SK-N-SH (cell line): ENCODE measurements at regions not wholly inside any gene's neighbourhood (a gene's known extent, or its start where the extent isn't known, plus 50 kb on each side); places are given as distances from the start of the nearest gene placed in this dataset.
A peak's percentile ranks its signal among the peaks of the same experiment; 100 is the strongest.

Source experiments
- CTCF ChIA-PET: fragments of 300-600, 350-600 bp; formaldehyde crosslinking; extraction: SDS; loops from one replicate; lab custom pipeline; 2021; lab: Yijun Ruan, JAX
- POLR2A ChIA-PET: fragments of 350-600 bp; sonication (Branson Sonifier 250); formaldehyde crosslinking; extraction: SDS; loops from one replicate; lab custom pipeline; 2020; ENCODE audit warnings: antibody characterized with exemption, inconsistent platforms; lab: Yijun Ruan, JAX
- DNase-seq: peaks from one replicate; pipeline ENCODE4 v3.0.0; 2012
- H2AFZ ChIP-seq: fragments of 200-600 bp; sonication (generic); 2 replicates; pipeline ENCODE4 v1.8.1; 2016; ENCODE audit warnings: antibody characterized with exemption, mild to moderate bottlenecking, low read depth
- H3F3A ChIP-seq: fragments of 200-600 bp; sonication (generic); replicated peaks from 2 replicates; pipeline ENCODE3; 2016; ENCODE audit warnings: antibody characterized with exemption, mild to moderate bottlenecking; ENCODE audit not compliant: insufficient read depth
- H3K27ac ChIP-seq, 2 experiments: fragments of 200-500 bp in 1 of 2; fragments of 200-600 bp in 1 of 2; sonication (Bioruptor generic) in 1 of 2; sonication (generic), shearing (Covaris generic) in 1 of 2; 2 replicates each; pipeline versions ENCODE4 v1.5.1 to v1.6.1; 2014 to 2016; ENCODE audit warnings: low read depth in 2 of 2, inconsistent platforms in 1 of 2, low read length in 1 of 2, mild to moderate bottlenecking in 1 of 2, mixed read lengths in 1 of 2
- H3K27me3 ChIP-seq: fragments of 200-600 bp; sonication (generic), shearing (Covaris generic); 2 replicates; pipeline ENCODE4 v1.6.1; 2016; ENCODE audit warnings: mixed run types; ENCODE audit not compliant: insufficient read depth
- H3K36me3 ChIP-seq, 2 experiments: fragments of 200-500 bp in 1 of 2; fragments of 200-600 bp in 1 of 2; sonication (Bioruptor generic) in 1 of 2; sonication (generic) in 1 of 2; replicated peaks in 1 of 2; 2 replicates each; pipeline versions ENCODE3 to v1.5.1; 2014 to 2016; ENCODE audit warnings: low read length in 1 of 2, mild to moderate bottlenecking in 1 of 2; ENCODE audit not compliant: insufficient read depth in 2 of 2, control insufficient read depth in 1 of 2
- H3K4me1 ChIP-seq, 2 experiments: fragments of 200-500 bp in 1 of 2; fragments of 200-600 bp in 1 of 2; sonication (Bioruptor generic) in 1 of 2; sonication (generic), shearing (Covaris generic) in 1 of 2; 2 replicates each; pipeline versions ENCODE4 v1.5.1 to v1.6.1; 2014 to 2016; ENCODE audit warnings: low read depth in 1 of 2, low read length in 1 of 2, mixed run types in 1 of 2; ENCODE audit not compliant: insufficient read depth in 2 of 2, control insufficient read depth in 1 of 2
- H3K4me2 ChIP-seq: fragments of 200-600 bp; sonication (generic), shearing (Covaris generic); 2 replicates; pipeline ENCODE4 v1.6.1; 2017; ENCODE audit warnings: mixed run types
- H3K4me3 ChIP-seq, 2 experiments: fragments of 200-500 bp in 1 of 2; fragments of 200-600 bp in 1 of 2; sonication (Bioruptor generic) in 1 of 2; sonication (generic), shearing (Covaris generic) in 1 of 2; 2 replicates each; pipeline versions ENCODE4 v1.5.1 to v1.8.1; 2014 to 2016; ENCODE audit warnings: low read depth in 2 of 2, inconsistent platforms in 1 of 2, low read length in 1 of 2, mild to moderate bottlenecking in 1 of 2, mixed read lengths in 1 of 2, moderate library complexity in 1 of 2
- H3K79me2 ChIP-seq: fragments of 200-600 bp; sonication (generic); 2 replicates; pipeline ENCODE4 v1.8.1; 2017; ENCODE audit warnings: mild to moderate bottlenecking; ENCODE audit not compliant: insufficient read depth
- H3K9ac ChIP-seq: fragments of 200-600 bp; sonication (generic); 2 replicates; pipeline ENCODE4 v1.6.1; 2017; ENCODE audit warnings: mixed run types
- H3K9me2 ChIP-seq: fragments of 200-600 bp; sonication (generic); 2 replicates; pipeline ENCODE4 v1.6.1; 2017; ENCODE audit warnings: mixed run types
- H3K9me3 ChIP-seq: fragments of 200-600 bp; sonication (generic); 2 replicates; pipeline ENCODE4 v1.6.1; 2017; ENCODE audit warnings: mixed run types, mild to moderate bottlenecking, moderate library complexity
- H4K20me1 ChIP-seq: fragments of 200-600 bp; sonication (generic); 2 replicates; pipeline ENCODE4 v1.6.1; 2017; ENCODE audit warnings: mild to moderate bottlenecking, mixed run types; ENCODE audit not compliant: insufficient read depth
- JUND ChIP-seq: IDR thresholded peaks from 2 replicates; pipeline ENCODE4 v1.4.0; 2012
- MEF2A ChIP-seq: IDR thresholded peaks from 2 replicates; pipeline ENCODE4 v1.4.0; 2012; ENCODE audit warnings: low read depth, borderline replicate concordance
- MXI1 ChIP-seq: IDR thresholded peaks from 2 replicates; pipeline ENCODE4 v1.6.1; 2012; ENCODE audit warnings: mild to moderate bottlenecking, low read depth, low read length, improper control_type of control experiment
- NFIC ChIP-seq: IDR thresholded peaks from 2 replicates; pipeline ENCODE4 v1.4.0; 2012; ENCODE audit warnings: borderline replicate concordance
- NRF1 ChIP-seq: IDR thresholded peaks from 2 replicates; pipeline ENCODE4 v1.6.1; 2012; ENCODE audit warnings: low read depth, mild to moderate bottlenecking, low read length
- POLR2AphosphoS5 ChIP-seq: IDR thresholded peaks from 2 replicates; pipeline ENCODE4 v1.6.1; 2012; ENCODE audit warnings: low read depth, low read length
- SMC3 ChIP-seq: IDR thresholded peaks from 2 replicates; pipeline ENCODE4 v1.6.1; 2012; ENCODE audit warnings: low read depth, low read length, improper control_type of control experiment
- WGBS: methylation state at CpG from one replicate; pipeline ENCODE4 v1.1.6; 2017; ENCODE audit warnings: low lambda C conversion rate; 5-methylcytosine and 5-hydroxymethylcytosine counted together
- TF ChIP-seq, protein P1 (sequence below): IDR thresholded peaks from 2 replicates; pipeline ENCODE4 v1.6.1; 2012; ENCODE audit warnings: mild to moderate bottlenecking, low read depth, low read length, moderate library complexity
- TF ChIP-seq, protein P2 (sequence below): fragments of 150-350 bp; IDR thresholded peaks from 2 replicates; pipeline ENCODE4 v1.6.1; 2016; ENCODE audit warnings: mild to moderate bottlenecking, low read depth, low read length
- TF ChIP-seq, protein P3 (sequence below): IDR thresholded peaks from 2 replicates; pipeline ENCODE4 v1.4.0; 2012; ENCODE audit warnings: low read depth, borderline replicate concordance

DNA sequence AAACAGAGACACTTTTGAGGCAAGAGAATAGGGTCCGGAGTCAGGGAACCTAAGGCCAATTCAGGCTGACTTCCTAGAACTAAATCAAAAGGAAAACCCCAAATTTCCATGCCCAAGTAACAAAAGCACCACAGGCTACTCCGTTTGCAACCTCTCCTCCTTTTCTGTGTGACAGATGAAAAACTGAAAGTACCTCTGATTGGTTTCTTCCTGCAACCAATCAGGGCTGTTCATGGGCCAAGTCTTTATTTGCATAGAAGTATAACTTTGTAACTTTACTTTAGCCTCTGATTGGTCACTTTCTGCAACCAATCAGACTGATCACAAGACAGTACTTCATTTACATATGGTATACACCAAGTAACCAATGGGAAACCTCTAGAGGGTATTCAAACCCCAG, 239.9 kb upstream of the KCND2 start:
- WGBS: 8% methylated on average over 2 of the region's 2 CpGs
- no peak for DNase-seq
- Histone ChIP-seq H3K4me1 (no peaks in the 10 kb centered on the region), H3K4me2 (peak overlapping the region; percentile 59), H3K36me3 (no peaks in the 10 kb centered on the region), H3K4me3 (peak overlapping the region; percentile 45 to 54; a peak in 3 of 4 replicates), H3K27ac (no peak overlapping the region), H4K20me1 (no peaks in the 10 kb centered on the region), H3K9ac (no peak overlapping the region), H3K9me2 (no peaks in the 10 kb centered on the region; the same call in 1 of the 2 replicates), H3F3A (no peaks in the 10 kb centered on the region), H3K9me3 (no peaks in the 10 kb centered on the region), H3K79me2 (no peaks in the 10 kb centered on the region), H3K27me3 (no peaks in the 10 kb centered on the region; the same call in 1 of the 2 replicates), H2AFZ (peak overlapping the region; percentile 80)
- CTCF ChIA-PET: no interaction called here
- POLR2A ChIA-PET: no interaction called here
- TF ChIP-seq POLR2AphosphoS5 (no peak), JUND (no peak), MXI1 (no peak), MEF2A (no peak)
- TF ChIP-seq, protein P1, sequence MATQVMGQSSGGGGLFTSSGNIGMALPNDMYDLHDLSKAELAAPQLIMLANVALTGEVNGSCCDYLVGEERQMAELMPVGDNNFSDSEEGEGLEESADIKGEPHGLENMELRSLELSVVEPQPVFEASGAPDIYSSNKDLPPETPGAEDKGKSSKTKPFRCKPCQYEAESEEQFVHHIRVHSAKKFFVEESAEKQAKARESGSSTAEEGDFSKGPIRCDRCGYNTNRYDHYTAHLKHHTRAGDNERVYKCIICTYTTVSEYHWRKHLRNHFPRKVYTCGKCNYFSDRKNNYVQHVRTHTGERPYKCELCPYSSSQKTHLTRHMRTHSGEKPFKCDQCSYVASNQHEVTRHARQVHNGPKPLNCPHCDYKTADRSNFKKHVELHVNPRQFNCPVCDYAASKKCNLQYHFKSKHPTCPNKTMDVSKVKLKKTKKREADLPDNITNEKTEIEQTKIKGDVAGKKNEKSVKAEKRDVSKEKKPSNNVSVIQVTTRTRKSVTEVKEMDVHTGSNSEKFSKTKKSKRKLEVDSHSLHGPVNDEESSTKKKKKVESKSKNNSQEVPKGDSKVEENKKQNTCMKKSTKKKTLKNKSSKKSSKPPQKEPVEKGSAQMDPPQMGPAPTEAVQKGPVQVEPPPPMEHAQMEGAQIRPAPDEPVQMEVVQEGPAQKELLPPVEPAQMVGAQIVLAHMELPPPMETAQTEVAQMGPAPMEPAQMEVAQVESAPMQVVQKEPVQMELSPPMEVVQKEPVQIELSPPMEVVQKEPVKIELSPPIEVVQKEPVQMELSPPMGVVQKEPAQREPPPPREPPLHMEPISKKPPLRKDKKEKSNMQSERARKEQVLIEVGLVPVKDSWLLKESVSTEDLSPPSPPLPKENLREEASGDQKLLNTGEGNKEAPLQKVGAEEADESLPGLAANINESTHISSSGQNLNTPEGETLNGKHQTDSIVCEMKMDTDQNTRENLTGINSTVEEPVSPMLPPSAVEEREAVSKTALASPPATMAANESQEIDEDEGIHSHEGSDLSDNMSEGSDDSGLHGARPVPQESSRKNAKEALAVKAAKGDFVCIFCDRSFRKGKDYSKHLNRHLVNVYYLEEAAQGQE: no peak
- TF ChIP-seq, all 33 proteins: peak for 0

DNA sequence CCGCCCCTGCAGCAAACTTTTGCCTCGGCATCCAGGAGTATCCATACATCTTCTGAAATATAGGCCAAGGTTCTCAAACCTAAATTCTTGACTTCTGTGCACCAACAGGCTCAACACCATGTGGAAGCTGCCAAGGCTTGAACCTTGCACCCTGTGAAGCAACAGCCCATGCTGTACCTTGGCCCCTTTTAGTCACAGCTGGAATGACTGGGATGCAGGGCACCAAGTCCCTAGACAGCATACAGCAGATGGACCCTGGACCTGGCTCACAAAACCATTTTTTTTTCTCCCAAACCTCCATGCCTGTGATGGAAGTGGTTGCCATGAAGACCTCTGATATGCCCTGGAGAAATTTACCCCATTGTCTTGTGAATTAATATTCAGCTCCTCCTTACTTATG, 233.8 kb upstream of the KCND2 start:
- Histone ChIP-seq H3K9me2 (no peaks in the 10 kb centered on the region; the same call in 1 of the 2 replicates), H3K79me2 (no peaks in the 10 kb centered on the region), H3F3A (no peaks in the 10 kb centered on the region), H3K4me3 (no peak overlapping the region), H3K27me3 (no peaks in the 10 kb centered on the region), H3K9ac (no peak overlapping the region), H3K9me3 (no peaks in the 10 kb centered on the region), H2AFZ (no peak overlapping the region), H3K4me1 (no peaks in the 10 kb centered on the region), H4K20me1 (no peaks in the 10 kb centered on the region), H3K36me3 (no peaks in the 10 kb centered on the region), H3K27ac (no peak overlapping the region), H3K4me2 (no peak overlapping the region)
- no peak for DNase-seq
- TF ChIP-seq NRF1 (no peak), SMC3 (no peak), NFIC (no peak)
- TF ChIP-seq, protein P2, sequence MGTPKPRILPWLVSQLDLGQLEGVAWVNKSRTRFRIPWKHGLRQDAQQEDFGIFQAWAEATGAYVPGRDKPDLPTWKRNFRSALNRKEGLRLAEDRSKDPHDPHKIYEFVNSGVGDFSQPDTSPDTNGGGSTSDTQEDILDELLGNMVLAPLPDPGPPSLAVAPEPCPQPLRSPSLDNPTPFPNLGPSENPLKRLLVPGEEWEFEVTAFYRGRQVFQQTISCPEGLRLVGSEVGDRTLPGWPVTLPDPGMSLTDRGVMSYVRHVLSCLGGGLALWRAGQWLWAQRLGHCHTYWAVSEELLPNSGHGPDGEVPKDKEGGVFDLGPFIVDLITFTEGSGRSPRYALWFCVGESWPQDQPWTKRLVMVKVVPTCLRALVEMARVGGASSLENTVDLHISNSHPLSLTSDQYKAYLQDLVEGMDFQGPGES: no peak
- TF ChIP-seq, protein P3, sequence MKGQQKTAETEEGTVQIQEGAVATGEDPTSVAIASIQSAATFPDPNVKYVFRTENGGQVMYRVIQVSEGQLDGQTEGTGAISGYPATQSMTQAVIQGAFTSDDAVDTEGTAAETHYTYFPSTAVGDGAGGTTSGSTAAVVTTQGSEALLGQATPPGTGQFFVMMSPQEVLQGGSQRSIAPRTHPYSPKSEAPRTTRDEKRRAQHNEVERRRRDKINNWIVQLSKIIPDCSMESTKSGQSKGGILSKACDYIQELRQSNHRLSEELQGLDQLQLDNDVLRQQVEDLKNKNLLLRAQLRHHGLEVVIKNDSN: no peak
- CTCF ChIA-PET: no interaction called here
- 0% methylated on average over 2 of the region's 2 CpGs for WGBS
- POLR2A ChIA-PET: no interaction called here
